ENCODE measurements at regions not wholly inside any gene's neighbourhood (a gene's known extent, or its start where the extent isn't known, plus 50 kb on each side); places are given as distances from the start of the nearest gene placed in this dataset.

- H3K36me3 ChIP-seq (replicated peaks in 1 of 2), result no peaks in the 10 kb centered on the region
- WGBS, 4 donors, result 59 to 69% (median 66%) methylated on average over 3 of the region's 3 CpGs
- H3K4me3 ChIP-seq, result no peak overlapping the region
- no peaks in the 10 kb centered on the region for H3K27me3 ChIP-seq
- TF ChIP-seq, protein P1, sequence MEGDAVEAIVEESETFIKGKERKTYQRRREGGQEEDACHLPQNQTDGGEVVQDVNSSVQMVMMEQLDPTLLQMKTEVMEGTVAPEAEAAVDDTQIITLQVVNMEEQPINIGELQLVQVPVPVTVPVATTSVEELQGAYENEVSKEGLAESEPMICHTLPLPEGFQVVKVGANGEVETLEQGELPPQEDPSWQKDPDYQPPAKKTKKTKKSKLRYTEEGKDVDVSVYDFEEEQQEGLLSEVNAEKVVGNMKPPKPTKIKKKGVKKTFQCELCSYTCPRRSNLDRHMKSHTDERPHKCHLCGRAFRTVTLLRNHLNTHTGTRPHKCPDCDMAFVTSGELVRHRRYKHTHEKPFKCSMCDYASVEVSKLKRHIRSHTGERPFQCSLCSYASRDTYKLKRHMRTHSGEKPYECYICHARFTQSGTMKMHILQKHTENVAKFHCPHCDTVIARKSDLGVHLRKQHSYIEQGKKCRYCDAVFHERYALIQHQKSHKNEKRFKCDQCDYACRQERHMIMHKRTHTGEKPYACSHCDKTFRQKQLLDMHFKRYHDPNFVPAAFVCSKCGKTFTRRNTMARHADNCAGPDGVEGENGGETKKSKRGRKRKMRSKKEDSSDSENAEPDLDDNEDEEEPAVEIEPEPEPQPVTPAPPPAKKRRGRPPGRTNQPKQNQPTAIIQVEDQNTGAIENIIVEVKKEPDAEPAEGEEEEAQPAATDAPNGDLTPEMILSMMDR (IDR thresholded peaks at IDR 0.05), result no peak
- no peak for TF ChIP-seq POLR2A (IDR thresholded peaks at IDR 0.05)
- intact Hi-C loops (cut with DNase I), result no loop called here
- no peaks in the 10 kb centered on the region for H3K4me1 ChIP-seq (replicated peaks in 1 of 2)
- no peak for DNase-seq
- H3K9me3 ChIP-seq (replicated peaks in 1 of 3), result no peaks in the 10 kb centered on the region
- H3K27ac ChIP-seq, result no peak overlapping the region
Measured at GRCh38 chr5:158565017-158565789, 534.5 kb downstream of the EBF1 start.

DNA sequence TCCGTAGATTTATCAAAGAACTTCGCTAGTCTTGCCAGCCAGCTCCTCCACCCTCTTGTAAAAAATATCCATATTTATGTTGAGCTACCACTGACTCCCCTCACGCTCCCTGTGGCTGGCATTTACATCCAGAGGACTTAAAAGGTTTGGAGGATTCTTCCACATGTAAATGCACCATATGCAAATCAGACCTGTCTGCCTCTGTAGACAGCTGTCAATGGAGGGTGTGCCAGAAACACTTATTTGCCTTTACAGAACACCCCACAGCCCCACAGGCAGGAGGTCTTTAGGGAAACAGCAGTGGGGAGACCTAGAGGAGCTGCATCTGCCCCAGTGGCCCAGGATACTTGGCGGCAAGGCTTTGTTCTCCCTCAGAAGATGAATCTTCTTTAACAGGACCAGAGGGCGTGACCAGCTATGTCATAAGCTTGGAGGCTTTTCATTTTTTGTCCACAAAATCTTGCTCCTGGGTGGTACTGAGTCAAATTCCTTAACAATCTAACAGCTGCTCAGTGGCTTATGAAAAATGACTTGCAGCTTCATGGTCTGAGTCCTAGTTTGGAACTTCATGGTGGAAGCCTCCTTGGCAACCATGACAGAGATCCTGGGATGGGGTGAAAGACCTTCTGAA is 535.8 kb downstream of the EBF1 start:
- Histone ChIP-seq H3K36me3 (replicated peaks in 1 of 2) (no peaks in the 10 kb centered on the region), H3K4me3 (no peak overlapping the region), H3K4me1 (replicated peaks in 1 of 2) (no peaks in the 10 kb centered on the region), H3K27ac (no peak overlapping the region), H3K9me3 (replicated peaks in 1 of 3) (no peaks in the 10 kb centered on the region), H3K27me3 (no peaks in the 10 kb centered on the region)
- no peak for TF ChIP-seq POLR2A (IDR thresholded peaks at IDR 0.05)
- TF ChIP-seq, protein P1 (IDR thresholded peaks at IDR 0.05), result no peak
- intact Hi-C loops (cut with DNase I), result no loop called here
- 93 to 94% (median 94%) methylated on average over 4 to 5 of the region's 5 CpGs for WGBS, 4 donors
- DNase-seq, result no peak

DNA sequence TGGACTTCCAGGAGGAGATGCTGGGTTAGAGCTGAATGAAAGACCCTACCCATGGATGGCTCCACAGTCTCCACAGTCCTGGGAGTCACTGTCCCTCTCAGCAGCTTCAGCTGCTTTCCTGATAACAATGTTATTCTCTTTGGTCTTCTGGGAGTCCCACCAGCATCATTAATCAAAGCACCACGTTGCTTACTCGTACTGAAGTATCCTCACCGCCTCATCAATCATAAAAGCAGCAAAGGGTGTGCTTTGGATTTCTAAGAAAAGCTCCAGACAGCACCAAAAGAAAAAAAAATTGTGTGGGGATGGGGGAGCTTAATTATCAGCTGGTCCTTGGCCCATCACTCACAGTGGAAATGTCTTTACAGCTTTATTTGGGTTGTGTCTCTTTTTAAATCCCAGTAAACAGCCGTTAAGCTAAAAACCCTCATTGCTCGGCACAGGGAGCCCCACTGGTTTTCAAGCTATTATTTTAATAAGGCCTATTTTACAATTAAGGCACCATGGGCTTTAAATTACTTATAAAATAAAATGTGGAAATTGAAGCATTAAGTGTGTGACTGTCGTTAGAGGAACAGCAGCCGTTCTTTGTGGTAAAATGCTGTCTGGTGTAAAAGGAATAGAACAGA is 538.0 kb downstream of the EBF1 start:
- Histone ChIP-seq H3K9me3 (replicated peaks in 1 of 3) (no peaks in the 10 kb centered on the region), H3K36me3 (replicated peaks in 1 of 2) (no peaks in the 10 kb centered on the region), H3K4me3 (no peak overlapping the region), H3K27ac (no peak overlapping the region), H3K27me3 (no peaks in the 10 kb centered on the region), H3K4me1 (replicated peaks in 1 of 2) (no peaks in the 10 kb centered on the region)
- intact Hi-C loops (cut with DNase I), result no loop called here
- DNase-seq, result no peak
- WGBS, 4 donors, result 70 to 81% (median 75%) methylated on average over 7 of the region's 7 CpGs
- TF ChIP-seq, protein P1 (IDR thresholded peaks at IDR 0.05), result no peak
- TF ChIP-seq POLR2A (IDR thresholded peaks at IDR 0.05), result no peak

DNA sequence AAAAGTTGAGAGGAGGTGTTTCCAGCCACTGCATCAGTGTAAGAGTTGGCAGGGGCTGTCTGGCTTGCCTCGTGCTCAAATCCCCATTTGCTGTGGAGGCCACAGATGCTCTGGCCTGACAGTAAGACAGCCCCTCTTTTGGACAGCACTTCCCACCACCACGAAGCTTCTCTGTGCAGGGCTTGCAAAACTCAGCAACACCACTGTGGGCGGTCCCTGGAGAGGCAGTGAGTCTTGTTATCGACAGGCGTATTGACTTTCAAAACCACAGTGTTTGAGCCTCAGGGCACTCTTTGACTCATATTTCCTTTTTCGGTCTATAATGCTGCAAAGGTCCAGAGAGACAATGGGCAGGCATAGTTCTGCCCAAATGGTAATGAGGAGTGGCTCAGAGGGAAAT is 539.5 kb downstream of the EBF1 start:
- H3K27ac ChIP-seq, result no peak overlapping the region
- H3K36me3 ChIP-seq (replicated peaks in 1 of 2), result no peaks in the 10 kb centered on the region
- intact Hi-C loops (cut with DNase I), result no loop called here
- WGBS, 4 donors, result 45 to 73% (median 66%) methylated on average over 5 to 6 of the region's 6 CpGs
- H3K4me3 ChIP-seq, result no peak overlapping the region
- no peaks in the 10 kb centered on the region for H3K4me1 ChIP-seq (replicated peaks in 1 of 2)
- TF ChIP-seq, protein P1 (IDR thresholded peaks at IDR 0.05), result no peak
- TF ChIP-seq POLR2A (IDR thresholded peaks at IDR 0.05), result no peak
- DNase-seq, result no peak
- H3K9me3 ChIP-seq (replicated peaks in 1 of 3), result no peaks in the 10 kb centered on the region
- no peaks in the 10 kb centered on the region for H3K27me3 ChIP-seq

All from adrenal gland (tissue), 9 donors.